HL-60 (cell line): ENCODE measurements at regions not wholly inside any gene's neighbourhood (a gene's known extent, or its start where the extent isn't known, plus 50 kb on each side); places are given as distances from the start of the nearest gene placed in this dataset.

Experiments
- CTCF ChIP-seq: IDR thresholded peaks from one replicate; pipeline ENCODE4 v1.5.1; 2011; ENCODE audit warnings: low read length, control low read depth, inconsistent platforms; ENCODE audit not compliant: insufficient read depth
- POLR2AphosphoS5 ChIP-seq: IDR thresholded peaks from 2 replicates; pipeline ENCODE4 v1.6.1; 2012; ENCODE audit warnings: low read depth
- SPI1 ChIP-seq: IDR thresholded peaks from 2 replicates; pipeline ENCODE4 v1.6.1; 2012; ENCODE audit warnings: low read depth, mild to moderate bottlenecking, borderline replicate concordance

GRCh38 chr7:52410032-52410431 lies 625.4 kb upstream of the POM121L12 start:
- TF ChIP-seq CTCF (no peak), POLR2AphosphoS5 (no peak), SPI1 (no peak)
